NCI-H2227 (cell line): ENCODE measurements at regions not wholly inside any gene's neighbourhood (a gene's known extent, or its start where the extent isn't known, plus 50 kb on each side); places are given as distances from the start of the nearest gene placed in this dataset.

Source experiments
- DNase-seq: peaks from one replicate; lab custom pipeline; 2025; ENCODE audit not compliant: unreplicated experiment; lab: John Stamatoyannopoulos, UW

GRCh38 chr22:49169074-49169744 is 658.5 kb downstream of the BRD1 start:
- no peak for DNase-seq

- DNase-seq: no peak
These were observed 659.4 kb downstream of the BRD1 start for GRCh38 chr22:49168219-49168813.

GRCh38 chr22:49166746-49167145 is 660.9 kb downstream of the BRD1 start:
- DNase-seq: no peak

GRCh38 chr22:49166211-49166610 is 661.5 kb downstream of the BRD1 start:
- no peak for DNase-seq

GRCh38 chr22:49164773-49165320 is 662.8 kb downstream of the BRD1 start:
- DNase-seq: no peak

GRCh38 chr22:49163960-49164690 is 663.5 kb downstream of the BRD1 start:
- DNase-seq: no peak

GRCh38 chr22:49163258-49163959 is 664.3 kb downstream of the BRD1 start:
- no peak for DNase-seq

GRCh38 chr22:49162841-49163240 is 664.8 kb downstream of the BRD1 start:
- no peak for DNase-seq

- no peak for DNase-seq
These were observed 666.4 kb downstream of the BRD1 start for GRCh38 chr22:49161002-49161850.

- no peak for DNase-seq
These were observed 667.2 kb downstream of the BRD1 start for GRCh38 chr22:49160261-49161001.

- DNase-seq: no peak
These were observed 668.0 kb downstream of the BRD1 start for GRCh38 chr22:49159711-49160110.

GRCh38 chr22:49158741-49159564 is 668.7 kb downstream of the BRD1 start:
- no peak for DNase-seq

GRCh38 chr22:49157529-49158339 is 669.9 kb downstream of the BRD1 start:
- DNase-seq: no peak

- DNase-seq: no peak
These were observed 670.9 kb downstream of the BRD1 start for GRCh38 chr22:49156662-49157285.

- DNase-seq: no peak
These were observed 671.7 kb downstream of the BRD1 start for GRCh38 chr22:49155770-49156580.

- DNase-seq: no peak
These were observed 672.5 kb downstream of the BRD1 start for GRCh38 chr22:49155039-49155769.
